IPS-NIHi7 (cell line): ENCODE measurements at regions not wholly inside any gene's neighbourhood (a gene's known extent, or its start where the extent isn't known, plus 50 kb on each side); places are given as distances from the start of the nearest gene placed in this dataset.
A peak's percentile ranks its signal among the peaks of the same experiment; 100 is the strongest.
"Not testable (repeated sequence)": the region's sequence is repeated elsewhere in the genome, so short reads cannot be mapped to it uniquely, and the experiment has no call there.

Experiments used
- DNase-seq: peaks from one replicate; pipeline ENCODE4 v3.0.0; 2012; ENCODE audit warnings: mixed read lengths; ENCODE audit errors: extremely low spot score

DNA sequence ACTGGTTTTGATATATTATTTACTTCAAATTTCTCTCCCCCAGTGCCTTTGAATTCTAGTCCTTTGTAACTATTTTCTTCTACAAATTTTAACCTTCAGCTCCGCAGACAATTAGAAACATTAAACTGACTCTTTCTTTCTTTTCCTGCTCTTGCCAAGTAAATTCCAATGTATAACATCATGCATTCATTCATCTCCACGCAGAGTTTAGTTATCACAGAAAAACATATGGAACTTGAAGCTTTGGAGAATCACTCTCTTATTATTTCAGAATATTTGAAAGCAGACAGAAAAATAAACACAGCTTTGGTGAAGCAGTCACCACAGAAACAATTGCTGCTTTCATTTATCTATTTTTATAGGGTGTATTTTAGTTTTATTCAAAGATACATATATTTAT is 778.7 kb upstream of the CDH8 start:
- no peak for DNase-seq

DNA sequence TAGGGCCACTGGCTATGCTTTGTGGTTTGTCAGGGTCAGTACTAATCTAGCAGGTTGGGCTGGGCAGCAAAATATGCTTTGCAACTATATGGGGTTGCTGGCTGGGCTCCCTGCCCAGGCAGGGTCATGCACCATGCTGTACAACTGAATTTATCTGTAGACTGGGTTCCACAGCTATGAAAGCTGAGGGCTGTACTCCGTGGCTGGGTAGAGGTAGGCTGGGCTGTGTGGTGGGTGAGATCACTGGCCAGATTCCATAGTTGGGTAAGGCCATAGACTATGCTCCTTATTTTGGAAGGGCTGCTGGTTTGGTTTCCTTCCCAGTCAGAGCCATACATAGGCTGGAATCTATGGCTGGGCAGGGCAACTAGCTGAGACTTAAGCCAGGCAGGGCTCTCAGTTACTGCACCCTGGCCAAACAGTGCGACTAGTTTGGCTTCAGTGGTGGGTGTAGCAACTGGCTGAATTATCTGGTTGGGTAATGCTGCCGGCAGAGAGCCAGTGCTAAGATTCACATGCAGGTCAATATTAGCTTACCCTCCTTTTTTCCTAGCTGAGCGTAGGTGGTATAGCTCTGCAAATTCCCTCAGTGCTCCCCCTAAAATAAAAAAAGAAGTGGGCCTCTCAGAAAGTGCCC is 769.1 kb upstream of the CDH8 start:
- no peak for DNase-seq

DNA sequence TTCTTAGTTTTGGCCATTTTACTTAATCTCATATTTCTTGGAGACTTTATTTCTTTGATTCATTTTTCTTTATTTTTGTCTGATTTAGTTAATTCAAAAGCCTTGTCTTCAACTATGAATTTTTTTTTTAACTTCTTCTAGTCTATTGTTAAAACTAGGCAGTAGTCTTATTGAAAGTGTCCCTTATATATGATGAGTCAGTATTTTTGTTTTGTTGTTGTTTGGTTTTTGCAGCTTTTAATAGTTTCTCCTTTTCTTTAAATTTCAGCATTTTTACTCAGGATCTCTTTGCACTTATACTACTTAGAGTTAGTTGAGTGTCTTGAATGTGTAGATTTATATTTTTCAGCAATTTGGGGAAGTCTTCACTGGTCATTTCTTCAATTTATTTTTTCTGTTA is 758.5 kb upstream of the CDH8 start:
- DNase-seq: no peak

DNA sequence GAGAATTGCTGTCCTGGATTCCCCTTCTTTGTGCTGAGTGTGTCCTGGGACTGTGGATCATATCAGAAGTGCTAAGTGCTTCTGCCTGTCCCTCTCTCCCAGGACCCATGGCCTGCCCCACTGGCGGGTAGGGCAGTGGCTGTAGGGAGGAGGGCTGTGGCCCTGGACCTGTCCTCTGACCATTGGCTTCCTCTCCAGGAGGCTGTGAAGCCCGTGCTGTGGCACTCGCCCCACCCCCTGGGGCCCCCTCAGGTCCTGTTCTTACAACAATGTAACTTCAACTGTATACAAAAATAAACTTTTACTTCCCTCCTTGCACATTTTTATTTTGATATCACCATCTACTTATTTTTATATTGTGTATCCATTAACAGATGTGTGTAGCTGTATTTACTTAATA is 743.8 kb upstream of the CDH8 start:
- not testable (repeated sequence) for DNase-seq

DNA sequence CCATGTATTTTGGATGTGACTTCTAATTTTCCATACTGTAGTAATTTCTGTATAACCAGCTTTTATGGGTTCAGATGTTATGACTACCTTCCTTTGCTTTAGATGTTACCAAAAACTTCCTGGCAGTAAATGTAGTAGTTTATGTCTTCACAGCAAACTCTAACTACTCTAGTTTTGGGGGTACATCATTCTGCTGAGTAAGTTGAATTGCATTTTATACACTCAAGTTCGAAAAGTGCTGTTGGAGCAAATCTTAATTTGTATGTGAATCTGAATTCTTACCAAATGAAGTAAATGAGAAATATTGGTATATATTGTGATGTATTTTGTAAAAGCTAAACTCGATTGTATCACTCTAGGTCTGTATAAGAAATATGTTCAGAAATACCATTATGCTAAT is 728.3 kb upstream of the CDH8 start:
- DNase-seq: no peak

DNA sequence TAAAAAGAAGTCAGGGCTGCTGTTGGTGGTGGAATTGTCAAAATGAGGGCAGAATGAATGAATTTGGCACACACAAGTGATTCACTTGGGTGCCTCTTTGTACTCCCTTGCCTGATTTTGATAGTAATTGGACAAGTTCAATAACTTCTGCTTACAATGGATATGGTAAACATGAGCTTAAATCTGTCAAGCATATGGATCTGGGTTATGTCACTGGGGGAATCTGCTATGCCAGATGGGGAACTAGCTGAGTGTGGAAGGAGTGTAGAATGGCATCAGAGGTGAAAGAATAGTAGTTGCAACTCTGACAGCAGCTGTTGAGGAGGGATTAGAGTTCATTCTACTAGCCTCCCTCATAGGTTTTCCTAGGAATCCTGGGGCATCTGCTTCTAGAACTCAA is 724.2 kb upstream of the CDH8 start:
- DNase-seq: no peak

DNA sequence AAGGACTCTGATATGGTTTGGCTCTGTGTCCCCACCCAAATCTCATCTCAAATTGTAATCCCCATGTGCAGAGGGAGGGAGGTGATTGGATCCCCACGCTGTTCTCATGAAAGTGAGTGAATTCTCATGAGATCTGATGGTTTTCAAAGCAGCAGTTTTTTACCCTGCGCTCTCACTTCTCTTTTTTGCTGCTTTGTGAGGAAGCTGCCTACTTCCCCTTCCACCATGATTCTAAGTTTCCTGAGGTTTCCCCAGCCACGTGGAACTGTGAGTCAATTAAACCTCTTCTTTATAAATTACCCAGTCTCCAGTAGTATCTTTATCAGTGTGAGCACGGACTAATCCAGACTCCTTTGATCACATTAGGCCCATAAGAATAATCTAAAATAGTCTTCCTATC is 719.7 kb upstream of the CDH8 start:
- DNase-seq: no peak

DNA sequence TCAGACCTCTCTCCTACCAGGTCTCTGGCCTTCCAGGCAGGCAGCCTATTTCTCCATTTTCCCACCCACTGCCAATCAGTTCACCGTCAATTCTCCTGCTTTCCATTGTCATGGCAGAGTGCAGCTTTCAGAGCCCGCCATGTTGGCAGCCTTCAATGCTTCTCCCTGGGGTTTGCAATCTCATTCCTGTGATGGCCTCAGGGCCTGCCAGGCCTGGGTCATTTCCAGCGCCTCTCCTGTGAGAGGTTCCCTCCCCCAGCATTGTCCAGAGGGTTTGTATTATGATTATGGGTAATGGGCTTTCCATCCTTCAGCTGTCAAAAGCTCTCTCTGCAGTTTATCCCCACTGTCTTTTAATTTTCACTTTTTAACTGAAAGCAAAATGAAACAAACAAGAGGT is 716.6 kb upstream of the CDH8 start:
- no peak for DNase-seq

DNA sequence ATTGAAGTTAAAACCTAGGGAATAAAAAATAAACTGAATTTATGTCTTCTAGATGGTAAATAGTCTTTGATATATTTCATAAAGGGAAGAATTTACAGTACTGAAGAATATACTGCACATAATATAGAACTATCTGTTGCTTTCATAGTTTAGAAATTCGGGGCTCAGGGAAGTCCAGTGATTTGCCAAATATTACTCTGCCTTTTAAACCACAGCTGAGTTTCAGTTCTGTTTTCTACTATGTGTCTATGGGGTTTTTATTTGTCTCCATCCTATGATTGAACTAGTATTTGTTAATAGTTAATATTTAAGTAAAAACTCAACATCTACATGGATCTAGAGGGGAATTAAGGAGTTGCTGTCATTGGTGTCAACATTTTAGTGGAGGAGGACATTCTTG is 715.0 kb upstream of the CDH8 start:
- no peak for DNase-seq

DNA sequence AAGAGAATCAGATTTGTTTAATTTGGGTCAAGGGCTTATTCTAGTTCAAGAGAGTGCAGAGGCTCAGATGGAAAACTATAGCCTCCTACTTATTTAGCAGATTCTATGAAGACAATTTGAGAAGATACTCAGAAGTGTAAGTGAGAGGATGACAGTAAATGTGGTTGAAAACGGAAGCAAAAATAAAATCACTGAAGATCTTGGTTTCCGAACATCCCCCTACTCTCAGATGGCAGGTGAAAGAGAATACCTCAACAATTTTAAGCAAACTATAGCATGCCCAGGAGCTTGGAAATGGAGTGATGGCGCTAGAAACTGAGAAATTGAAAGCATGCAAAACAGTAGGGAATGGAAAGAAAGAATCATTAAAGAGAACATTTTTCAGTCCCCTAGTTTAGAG is 705.5 kb upstream of the CDH8 start:
- DNase-seq: no peak

DNA sequence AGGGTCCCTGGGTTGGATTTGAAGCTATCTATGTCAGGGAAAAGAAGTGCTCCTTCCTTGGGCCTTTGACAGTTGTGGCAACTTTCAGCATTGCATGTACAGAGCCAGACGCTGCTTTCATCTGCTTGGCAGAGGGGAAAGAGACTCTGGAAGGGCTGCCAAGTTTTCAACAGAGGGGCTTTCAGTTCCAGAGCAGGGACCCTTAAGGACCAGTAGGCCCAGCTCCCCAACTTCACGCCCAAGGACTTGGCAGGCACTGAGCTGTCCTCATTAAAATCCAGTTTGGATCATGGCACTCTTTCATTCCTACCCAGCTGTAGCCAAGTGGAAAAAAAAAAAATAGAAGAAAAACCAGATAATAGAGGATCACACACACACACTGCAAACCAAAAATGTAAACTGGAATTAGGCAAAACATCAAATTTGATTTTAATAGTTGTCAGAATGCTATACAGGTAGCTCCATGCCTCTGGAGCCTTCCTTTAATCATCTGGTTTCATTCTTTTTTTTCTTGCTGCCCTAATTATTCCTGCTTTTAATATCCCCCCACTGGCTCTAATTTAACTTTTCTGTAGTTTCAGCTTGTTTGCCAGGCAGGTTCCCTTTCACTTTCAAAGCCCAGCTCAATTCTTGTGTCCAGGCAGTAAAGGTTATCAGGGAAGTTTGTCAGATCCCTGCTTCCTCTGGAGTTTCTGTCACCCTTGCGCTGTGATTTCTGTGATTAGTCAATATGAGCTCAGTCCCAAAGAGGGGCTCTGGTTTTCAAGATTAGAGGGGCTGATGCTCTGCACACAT is 702.6 kb upstream of the CDH8 start:
- no peak for DNase-seq

DNA sequence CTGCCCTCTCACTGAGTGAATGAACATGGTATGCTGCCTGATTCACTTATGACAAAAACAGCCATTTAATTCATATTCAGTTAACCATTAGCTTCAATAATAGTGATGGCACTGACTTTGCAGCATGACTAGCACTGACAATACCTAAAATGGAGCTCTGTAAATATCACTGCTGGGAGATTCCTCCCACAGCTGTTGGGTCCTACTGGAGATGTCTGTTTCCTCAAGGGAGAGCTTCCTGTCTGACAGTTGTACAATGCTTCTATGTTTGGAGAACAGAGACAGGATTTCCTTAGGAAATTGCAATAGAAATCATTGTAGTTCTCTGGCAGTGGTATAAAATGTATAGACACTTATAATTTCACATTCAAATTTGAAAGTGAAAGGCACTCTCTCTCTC is 695.9 kb upstream of the CDH8 start:
- no peak for DNase-seq

DNA sequence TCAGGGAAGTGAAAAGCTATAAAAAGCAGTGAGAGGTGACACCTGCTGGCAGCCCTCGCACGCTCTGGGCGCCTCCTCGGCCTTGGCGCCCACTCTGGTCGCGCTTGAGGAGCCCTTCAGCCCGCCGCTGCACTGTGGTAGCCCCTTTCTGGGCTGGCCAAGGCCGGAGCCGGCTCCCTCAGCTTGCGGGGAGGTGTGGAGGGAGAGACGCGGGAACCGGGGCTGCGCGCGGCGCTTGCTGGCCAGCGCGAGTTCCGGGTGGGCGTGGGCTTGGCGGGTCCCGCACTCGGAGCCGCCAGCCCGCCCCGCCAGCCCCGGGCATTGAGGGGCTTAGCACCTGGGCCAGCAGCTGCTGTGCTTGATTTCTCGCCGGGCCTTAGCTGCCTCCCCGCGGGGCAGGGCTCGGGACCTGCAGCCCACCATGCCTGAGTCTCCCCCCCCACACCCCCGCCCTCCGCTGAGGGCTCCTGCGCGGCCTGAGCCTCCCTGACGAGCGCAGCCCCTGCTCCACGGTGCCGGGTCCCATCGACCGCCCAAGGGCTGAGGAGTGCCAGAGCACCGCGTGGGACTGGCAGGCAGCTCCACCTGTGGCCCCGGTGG is 688.5 kb upstream of the CDH8 start:
- not testable (repeated sequence) for DNase-seq

DNA sequence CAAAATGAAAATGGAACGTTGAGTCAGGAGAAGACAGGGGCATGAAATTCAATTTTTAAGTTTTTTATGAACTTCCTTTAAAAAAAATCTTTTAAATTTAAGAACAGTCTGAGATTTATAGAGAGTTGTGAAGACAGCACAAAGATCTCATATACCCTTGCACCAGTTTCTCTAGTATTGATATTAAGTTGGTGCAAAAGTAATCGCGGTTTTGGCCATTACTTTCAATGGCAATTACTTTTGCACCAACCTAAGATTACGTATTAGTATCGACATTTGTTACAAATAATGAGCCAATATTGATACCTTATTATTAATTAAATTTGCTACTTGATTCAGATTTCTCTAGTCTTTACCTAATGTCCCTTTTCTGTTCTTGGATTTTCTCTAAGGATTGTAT is 684.4 kb upstream of the CDH8 start:
- DNase-seq: no peak

DNA sequence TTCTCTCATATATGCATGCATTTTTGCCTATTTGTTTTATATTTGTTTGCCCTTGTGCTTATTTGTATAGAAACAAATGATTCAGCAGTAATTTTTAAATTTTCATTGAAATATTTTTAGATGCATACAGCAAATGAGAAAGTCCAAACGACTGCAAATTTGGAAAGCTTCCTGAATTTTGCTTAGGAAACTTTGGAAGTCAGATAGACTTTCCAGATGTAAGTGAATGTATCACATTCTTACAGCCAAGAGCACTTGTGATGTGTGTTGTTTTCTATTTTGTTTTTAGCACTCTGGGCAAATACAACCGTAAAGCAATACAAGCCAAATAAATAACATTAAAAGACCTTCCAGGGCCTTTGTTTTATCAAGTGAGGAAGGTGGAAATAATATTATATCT is 680.8 kb upstream of the CDH8 start:
- DNase-seq: no peak

DNA sequence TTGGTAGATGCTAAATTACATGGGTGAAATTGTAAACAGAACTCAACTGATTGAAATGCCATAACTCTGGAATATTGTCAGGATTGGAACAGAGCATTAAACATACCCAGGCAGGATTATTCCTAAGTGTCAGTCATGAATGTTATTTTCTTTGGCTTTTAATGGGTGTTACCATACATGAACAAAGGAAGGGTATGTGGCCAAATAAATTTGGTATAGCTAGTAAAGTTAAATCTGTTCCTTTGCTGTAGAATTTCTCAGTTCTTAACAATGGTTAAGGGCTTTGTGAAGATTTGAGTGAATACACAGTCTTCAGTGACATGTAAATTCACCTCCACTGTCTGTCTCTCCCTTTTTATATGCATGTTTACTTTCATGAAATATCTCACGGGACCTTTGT is 679.5 kb upstream of the CDH8 start:
- DNase-seq: no peak

DNA sequence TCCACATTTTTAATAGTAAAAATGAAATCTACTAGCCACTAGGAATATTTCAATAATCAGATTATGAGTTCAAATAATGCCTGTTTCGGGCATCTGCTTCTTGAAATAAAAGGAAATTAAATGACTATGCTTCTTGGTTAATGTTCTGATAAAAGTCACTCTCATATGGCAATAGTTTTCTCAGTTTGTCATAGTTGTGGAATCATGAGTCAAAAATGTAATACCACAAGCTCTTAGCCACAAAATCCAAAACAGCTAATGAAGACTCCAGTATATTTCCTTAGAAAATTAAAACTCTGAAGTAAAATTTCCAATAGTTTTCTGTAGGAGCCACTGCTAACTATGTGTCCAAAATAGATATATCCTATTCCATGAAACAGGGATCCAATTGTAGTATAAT is 676.3 kb upstream of the CDH8 start:
- DNase-seq: no peak

DNA sequence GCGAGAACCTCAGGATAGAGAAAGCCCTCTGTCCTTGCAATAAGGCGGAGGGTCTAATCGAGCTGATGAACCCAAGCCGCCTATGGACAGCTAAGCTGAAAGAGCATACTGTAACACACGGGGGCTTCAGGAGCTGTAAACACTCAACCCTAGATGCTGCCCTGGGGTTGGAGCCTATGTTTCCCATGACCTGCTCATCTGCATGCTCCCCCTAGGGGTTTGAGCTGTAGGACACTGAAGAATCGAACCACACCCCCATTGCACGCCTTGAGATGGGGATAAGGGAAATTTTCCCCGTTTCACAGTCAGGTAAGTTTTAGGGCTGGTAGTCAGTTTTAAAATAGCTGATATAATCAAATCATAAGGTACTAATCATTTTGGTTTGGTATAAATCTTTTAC is 675.6 kb upstream of the CDH8 start:
- DNase-seq: peak; percentile 34

DNA sequence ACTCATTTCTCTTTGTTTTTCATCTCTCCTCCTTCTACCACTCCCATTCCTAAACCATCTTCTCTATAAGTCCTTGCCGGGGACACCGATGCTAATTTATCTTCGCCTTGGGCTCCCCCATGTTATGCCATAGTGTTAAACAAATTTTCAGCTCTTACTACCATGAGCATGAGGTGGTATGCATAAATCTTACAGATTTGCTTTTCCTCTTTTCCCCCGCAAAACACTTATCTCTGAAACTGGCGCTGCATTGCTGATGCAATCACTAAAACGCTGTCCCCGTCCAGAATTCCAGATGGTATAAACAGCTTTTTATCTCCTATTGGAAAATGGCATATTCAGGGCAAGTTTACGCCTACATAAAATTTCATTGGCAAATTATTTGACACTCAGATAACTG is 673.6 kb upstream of the CDH8 start:
- DNase-seq: no peak

DNA sequence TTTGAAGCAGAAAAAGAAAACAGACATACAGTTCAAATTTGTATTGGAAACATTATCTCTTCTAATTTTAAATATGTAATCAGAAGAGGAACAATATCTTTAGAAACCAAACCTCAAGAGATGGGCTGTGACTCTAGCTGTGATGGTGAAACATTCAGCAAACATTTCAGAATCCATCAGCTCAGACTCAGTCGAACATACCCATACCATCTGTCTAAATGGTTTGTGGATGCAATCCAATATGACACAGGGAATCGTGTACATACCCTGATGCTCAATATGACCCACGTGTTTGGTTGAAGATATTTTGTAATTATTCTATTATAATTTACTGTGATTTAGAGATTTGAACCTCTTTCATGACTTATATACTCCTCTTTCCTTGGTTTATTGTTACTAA is 665.2 kb upstream of the CDH8 start:
- no peak for DNase-seq

DNA sequence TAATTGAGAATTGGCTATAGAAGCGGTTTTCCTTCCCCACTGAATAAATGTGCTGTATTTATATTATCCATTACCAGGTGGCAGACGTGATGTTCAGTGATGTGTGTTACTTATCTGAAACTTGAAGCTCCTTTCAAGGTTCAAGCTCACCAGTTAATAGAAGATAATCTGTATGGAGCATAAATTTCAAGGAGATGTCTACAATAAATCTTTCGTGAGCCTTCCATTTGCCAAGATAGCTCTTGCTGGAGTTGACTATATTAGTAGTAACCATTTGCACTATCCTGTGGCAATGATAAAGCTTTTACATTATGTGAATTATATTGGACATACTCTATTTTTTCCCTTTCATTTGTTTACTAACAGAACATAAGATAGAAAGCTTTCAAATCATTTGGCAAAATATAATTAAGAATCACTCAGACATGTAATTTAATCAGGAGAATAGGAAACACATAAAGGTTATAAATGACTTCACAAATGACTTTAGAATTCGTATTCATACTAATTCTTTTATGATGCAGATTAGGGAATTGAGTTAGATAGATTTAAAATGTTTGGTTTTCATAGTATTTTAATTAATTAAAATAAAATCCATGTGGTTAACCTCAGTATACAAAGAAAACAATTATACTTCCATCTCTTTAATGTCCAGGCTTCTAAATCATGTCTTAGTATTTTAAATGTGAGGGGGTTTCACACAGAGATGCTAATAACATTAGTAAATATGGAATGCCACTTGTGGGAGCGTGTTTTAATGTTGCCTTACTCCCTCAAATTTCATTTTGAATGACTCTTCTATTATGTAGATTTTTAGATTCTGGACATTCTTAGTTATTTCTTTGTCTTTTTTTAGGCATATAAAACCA is 664.4 kb upstream of the CDH8 start:
- no peak for DNase-seq

DNA sequence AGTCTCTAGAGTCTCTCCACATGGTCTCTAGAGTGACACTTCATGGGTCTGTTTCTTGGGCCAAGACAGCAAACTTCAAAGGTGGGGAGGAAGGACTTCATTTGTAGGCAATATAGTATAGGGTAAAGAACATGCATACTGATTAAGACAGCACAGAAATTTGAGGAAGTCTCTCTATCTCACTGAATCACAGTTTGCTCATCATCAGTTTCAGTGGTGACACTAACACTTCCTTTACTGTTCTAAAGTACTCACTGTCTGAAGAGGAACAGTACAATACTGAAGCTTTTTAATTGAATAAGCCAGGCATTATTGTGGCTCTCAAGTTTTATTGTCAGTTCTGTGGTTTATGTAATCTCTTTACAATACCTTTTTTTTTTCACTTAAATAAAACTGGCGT is 656.4 kb upstream of the CDH8 start:
- DNase-seq: no peak
